PC-9 (cell line): ENCODE measurements at regions not wholly inside any gene's neighbourhood (a gene's known extent, or its start where the extent isn't known, plus 50 kb on each side); places are given as distances from the start of the nearest gene placed in this dataset.

Experiments used
- BruUV-seq: library from RNA; stranded (reverse); fragments of 400-500 nt; replicated peaks from 2 replicates; lab custom pipeline; 2021; lab: Mats Ljungman, UMichigan
- CTCF ChIA-PET: fragments of 300-600 bp; sonication (Branson Sonifier 250); formaldehyde crosslinking; loops from one replicate; lab custom pipeline; 2022; ENCODE audit warnings: antibody characterized with exemption; lab: Charles Lee
- POLR2A ChIA-PET: fragments of 300-600 bp; sonication (Branson Sonifier 250); formaldehyde crosslinking; loops from one replicate; lab custom pipeline; 2022; ENCODE audit warnings: antibody characterized with exemption; ENCODE audit not compliant: unreplicated experiment; lab: Charles Lee
- DNase-seq, 2 experiments: peaks; one replicate each; pipeline versions ENCODE4 v3.0.0 to v3.0.0-alpha.2; 2015 to 2022; ENCODE audit warnings: mixed read lengths in 1 of 2
- H2AFZ ChIP-seq: fragments of 200-600 bp; sonication (generic); 2 replicates; pipeline ENCODE4 v1.8.1; 2017; ENCODE audit warnings: antibody characterized with exemption
- H3F3A ChIP-seq: fragments of 200-600 bp; sonication (generic); 2 replicates; pipeline ENCODE4 v1.8.1; 2017; ENCODE audit warnings: antibody characterized with exemption, mild to moderate bottlenecking, low read depth; ENCODE audit not compliant: insufficient read depth
- H3K27ac ChIP-seq: fragments of 200-600 bp; sonication (generic); 2 replicates; pipeline ENCODE4 v1.6.1; 2016; ENCODE audit warnings: mixed run types
- H3K27me3 ChIP-seq: fragments of 200-600 bp; sonication (generic); 2 replicates; pipeline ENCODE4 v1.6.1; 2016; ENCODE audit warnings: low read depth, mixed run types; ENCODE audit not compliant: insufficient read depth
- H3K36me3 ChIP-seq: fragments of 200-600 bp; sonication (generic); 2 replicates; pipeline ENCODE4 v1.6.1; 2016; ENCODE audit warnings: low read depth, mixed run types
- H3K4me1 ChIP-seq: fragments of 200-600 bp; sonication (generic); replicated peaks from 2 replicates; pipeline ENCODE4 v1.6.1; 2016; ENCODE audit warnings: mixed run types; ENCODE audit not compliant: insufficient read depth
- H3K4me2 ChIP-seq: fragments of 200-600 bp; sonication (generic); 2 replicates; pipeline ENCODE4 v1.6.1; 2017; ENCODE audit warnings: mixed run types
- H3K4me3 ChIP-seq: fragments of 200-600 bp; sonication (generic); 2 replicates; pipeline ENCODE4 v1.6.1; 2016; ENCODE audit warnings: mixed run types
- H3K79me2 ChIP-seq: fragments of 200-600 bp; sonication (generic); 2 replicates; pipeline ENCODE4 v1.6.1; 2017; ENCODE audit warnings: low read depth, mixed run types
- H3K9me2 ChIP-seq: fragments of 200-600 bp; sonication (generic); 2 replicates; pipeline ENCODE4 v1.8.1; 2017; ENCODE audit warnings: mild to moderate bottlenecking; ENCODE audit not compliant: insufficient read depth
- H3K9me3 ChIP-seq: fragments of 200-600 bp; sonication (generic); 2 replicates; pipeline ENCODE4 v1.8.1; 2016; ENCODE audit warnings: low read depth; ENCODE audit not compliant: insufficient read depth
- H4K20me1 ChIP-seq: fragments of 200-600 bp; sonication (generic); 2 replicates; pipeline ENCODE4 v1.8.1; 2017; ENCODE audit not compliant: insufficient read depth
- EZH2 ChIP-seq: fragments of 200-600 bp; sonication (generic); IDR thresholded peaks from 2 replicates; pipeline ENCODE4 v1.8.0; 2017; ENCODE audit warnings: antibody characterized with exemption, low read depth
- intact Hi-C: fragments of 100-400 bp; cut with micrococcal nuclease; formaldehyde crosslinking; loops from one replicate; pipeline ENCODE4 v1.10.0; 2022; ENCODE audit not compliant: unreplicated experiment
- TF ChIP-seq, protein P1 (sequence below): fragments of 200-600 bp; sonication (generic); conservative IDR thresholded peaks from 2 replicates; pipeline ENCODE4 v1.6.1; 2017; ENCODE audit warnings: mixed run types, antibody characterized with exemption, mild to moderate bottlenecking, moderate library complexity

DNA sequence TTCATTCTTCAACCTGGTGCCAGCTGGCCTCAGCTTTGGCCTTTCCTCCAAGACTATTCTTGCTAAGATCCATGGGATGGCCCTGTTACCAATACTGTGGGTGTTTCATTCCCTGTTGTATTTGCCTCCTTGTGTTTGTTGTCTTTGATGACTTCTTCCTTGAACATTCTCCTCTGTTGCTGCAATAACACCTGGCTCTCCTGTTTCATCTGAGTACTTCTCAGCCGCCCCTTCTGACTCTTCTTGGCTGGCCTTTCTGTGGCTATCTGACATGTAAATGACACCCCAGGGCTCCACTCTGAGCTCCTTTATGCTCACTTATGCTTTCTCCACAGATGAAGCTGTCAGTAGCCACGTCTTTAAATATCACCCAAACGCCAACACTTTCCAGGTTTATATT, 302.7 kb upstream of the CHRNA7 start:
- H3K4me2 ChIP-seq: no peak overlapping the region
- H4K20me1 ChIP-seq: no peaks in the 10 kb centered on the region
- H3K9me2 ChIP-seq: no peaks in the 10 kb centered on the region
- DNase-seq: no peak
- H2AFZ ChIP-seq: no peak overlapping the region
- no peaks in the 10 kb centered on the region for H3K36me3 ChIP-seq
- no peaks in the 10 kb centered on the region for H3K4me1 ChIP-seq
- TF ChIP-seq, protein P1, sequence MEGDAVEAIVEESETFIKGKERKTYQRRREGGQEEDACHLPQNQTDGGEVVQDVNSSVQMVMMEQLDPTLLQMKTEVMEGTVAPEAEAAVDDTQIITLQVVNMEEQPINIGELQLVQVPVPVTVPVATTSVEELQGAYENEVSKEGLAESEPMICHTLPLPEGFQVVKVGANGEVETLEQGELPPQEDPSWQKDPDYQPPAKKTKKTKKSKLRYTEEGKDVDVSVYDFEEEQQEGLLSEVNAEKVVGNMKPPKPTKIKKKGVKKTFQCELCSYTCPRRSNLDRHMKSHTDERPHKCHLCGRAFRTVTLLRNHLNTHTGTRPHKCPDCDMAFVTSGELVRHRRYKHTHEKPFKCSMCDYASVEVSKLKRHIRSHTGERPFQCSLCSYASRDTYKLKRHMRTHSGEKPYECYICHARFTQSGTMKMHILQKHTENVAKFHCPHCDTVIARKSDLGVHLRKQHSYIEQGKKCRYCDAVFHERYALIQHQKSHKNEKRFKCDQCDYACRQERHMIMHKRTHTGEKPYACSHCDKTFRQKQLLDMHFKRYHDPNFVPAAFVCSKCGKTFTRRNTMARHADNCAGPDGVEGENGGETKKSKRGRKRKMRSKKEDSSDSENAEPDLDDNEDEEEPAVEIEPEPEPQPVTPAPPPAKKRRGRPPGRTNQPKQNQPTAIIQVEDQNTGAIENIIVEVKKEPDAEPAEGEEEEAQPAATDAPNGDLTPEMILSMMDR: no peak
- TF ChIP-seq EZH2: no peak
- no peaks in the 10 kb centered on the region for H3F3A ChIP-seq
- no peaks in the 10 kb centered on the region for H3K79me2 ChIP-seq
- POLR2A ChIA-PET: no interaction called here
- no peaks in the 10 kb centered on the region for H3K9me3 ChIP-seq
- H3K4me3 ChIP-seq: no peak overlapping the region
- no peaks in the 10 kb centered on the region for H3K27me3 ChIP-seq
- no TSS peak for BruUV-seq
- intact Hi-C loops: no loop called here
- no peak overlapping the region for H3K27ac ChIP-seq
- CTCF ChIA-PET: no interaction called here

- intact Hi-C loops: no loop called here
- CTCF ChIA-PET: no interaction called here
- no peaks in the 10 kb centered on the region for H3K9me2 ChIP-seq
- no peaks in the 10 kb centered on the region for H4K20me1 ChIP-seq
- no peak overlapping the region for H3K4me3 ChIP-seq
- no peak for DNase-seq
- no peaks in the 10 kb centered on the region for H3F3A ChIP-seq
- no peak overlapping the region for H3K27ac ChIP-seq
- no peaks in the 10 kb centered on the region for H3K27me3 ChIP-seq
- H3K9me3 ChIP-seq: no peaks in the 10 kb centered on the region
- TF ChIP-seq EZH2: no peak
- TF ChIP-seq, protein P1: no peak
- H2AFZ ChIP-seq: no peak overlapping the region
- POLR2A ChIA-PET: no interaction called here
- H3K4me1 ChIP-seq: no peaks in the 10 kb centered on the region
- no peaks in the 10 kb centered on the region for H3K36me3 ChIP-seq
- H3K79me2 ChIP-seq: no peaks in the 10 kb centered on the region
- H3K4me2 ChIP-seq: no peak overlapping the region
- no TSS peak for BruUV-seq
Measured at GRCh38 chr15:31732726-31733125, 297.6 kb upstream of the CHRNA7 start.

GRCh38 chr15:31733424-31733823, 296.9 kb upstream of the CHRNA7 start:
- no peak for DNase-seq
- POLR2A ChIA-PET: no interaction called here
- H3K27me3 ChIP-seq: no peaks in the 10 kb centered on the region
- no peak overlapping the region for H3K4me2 ChIP-seq
- no peaks in the 10 kb centered on the region for H3K4me1 ChIP-seq
- H3K9me3 ChIP-seq: no peaks in the 10 kb centered on the region
- no TSS peak for BruUV-seq
- no peaks in the 10 kb centered on the region for H3F3A ChIP-seq
- H2AFZ ChIP-seq: no peak overlapping the region
- no peak overlapping the region for H3K4me3 ChIP-seq
- intact Hi-C loops: no loop called here
- no peaks in the 10 kb centered on the region for H4K20me1 ChIP-seq
- no peaks in the 10 kb centered on the region for H3K36me3 ChIP-seq
- H3K79me2 ChIP-seq: no peaks in the 10 kb centered on the region
- no peak for TF ChIP-seq EZH2
- TF ChIP-seq, protein P1: no peak
- CTCF ChIA-PET: no interaction called here
- no peaks in the 10 kb centered on the region for H3K9me2 ChIP-seq
- H3K27ac ChIP-seq: no peak overlapping the region
